GM21619 (cell line): ENCODE measurements at regions not wholly inside any gene's neighbourhood (a gene's known extent, or its start where the extent isn't known, plus 50 kb on each side); places are given as distances from the start of the nearest gene placed in this dataset.
A peak's percentile ranks its signal among the peaks of the same experiment; 100 is the strongest.

Experiments used
- ATAC-seq: cut with Tn5 transposase; IDR thresholded peaks from one replicate; pipeline ENCODE4 v1.9.1; 2021; ENCODE audit not compliant: unreplicated experiment

DNA sequence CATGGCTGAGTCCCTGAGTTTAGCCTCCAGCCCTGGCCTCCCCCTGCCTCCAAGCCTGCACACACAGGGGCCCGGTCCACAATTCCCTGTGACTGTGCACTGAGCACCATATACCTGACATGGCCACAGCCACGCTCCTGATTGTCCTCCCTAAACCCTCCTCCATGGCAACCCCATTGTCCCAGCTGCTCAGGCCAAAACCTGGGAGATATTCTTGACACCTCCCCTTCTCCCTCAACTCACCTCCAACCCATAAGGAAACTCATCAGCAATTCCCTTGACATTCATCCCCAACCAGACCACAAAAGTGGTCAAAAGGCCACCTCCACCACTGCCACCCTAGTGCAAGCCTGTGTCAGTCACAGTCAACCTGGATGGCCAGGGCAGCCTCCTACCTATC lies 107.5 kb upstream of the MVB12B start:
- no peak for ATAC-seq

DNA sequence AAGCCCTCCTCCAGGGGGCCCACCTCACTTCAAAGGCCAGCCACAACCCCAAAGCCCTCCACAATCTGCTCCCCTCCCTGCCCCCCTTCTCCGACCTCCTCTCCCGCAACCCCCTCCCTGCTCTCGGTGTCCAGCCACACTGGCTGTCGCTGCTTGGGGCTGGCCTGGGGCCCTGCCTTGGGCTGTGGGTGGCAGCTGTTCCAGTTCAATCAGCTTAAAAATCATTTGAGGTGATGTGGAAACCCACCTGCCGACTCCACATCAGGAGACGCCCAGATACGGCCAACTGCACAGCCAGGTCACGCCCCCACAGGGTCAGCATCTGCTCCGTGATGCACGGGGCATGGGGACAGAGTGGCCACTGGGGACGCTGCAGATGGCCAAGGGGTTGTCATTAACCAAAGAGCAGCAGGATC lies 107.0 kb upstream of the MVB12B start:
- no peak for ATAC-seq

DNA sequence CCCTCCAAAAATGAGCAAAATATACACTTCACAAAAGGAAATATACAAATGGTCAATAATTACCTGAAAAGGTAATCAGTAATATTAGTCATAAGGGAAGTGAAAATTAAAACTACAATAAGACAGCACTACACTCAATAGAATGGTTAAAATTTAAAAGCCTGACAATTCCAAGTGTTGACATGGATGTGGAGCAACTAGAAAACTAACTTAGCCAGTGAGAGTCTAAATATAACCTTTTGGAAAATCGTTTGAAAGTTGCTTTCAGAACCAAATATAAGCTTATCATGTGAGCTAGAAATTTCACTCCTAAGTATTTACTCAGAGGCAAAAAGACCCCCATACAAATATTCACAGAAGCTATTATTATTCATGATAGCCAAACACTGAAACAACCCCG lies 105.1 kb upstream of the MVB12B start:
- ATAC-seq, result no peak

DNA sequence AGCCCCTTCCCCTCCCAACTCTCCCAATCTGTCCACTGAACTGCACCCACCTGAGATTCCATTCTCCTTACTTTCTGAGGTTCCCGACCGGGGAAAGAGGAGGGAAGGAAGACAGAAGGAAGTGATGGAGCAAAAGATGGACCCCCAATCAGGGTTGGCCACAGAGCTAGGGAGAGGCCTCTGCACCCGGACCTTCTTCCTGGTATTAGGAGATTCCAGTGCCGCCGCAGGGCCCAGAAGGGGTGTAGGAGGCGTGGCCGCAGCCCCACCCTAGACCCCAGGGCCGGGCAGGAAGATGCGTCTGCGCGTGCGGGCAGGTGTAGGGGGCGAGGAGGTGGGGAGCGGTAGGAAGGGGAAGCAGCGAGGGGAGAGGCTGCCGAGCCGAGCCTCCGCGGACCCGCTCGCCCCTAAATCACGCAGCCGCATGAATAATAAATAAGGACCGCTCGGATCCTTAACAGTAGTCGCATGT lies 104.2 kb upstream of the MVB12B start:
- ATAC-seq, result no peak

DNA sequence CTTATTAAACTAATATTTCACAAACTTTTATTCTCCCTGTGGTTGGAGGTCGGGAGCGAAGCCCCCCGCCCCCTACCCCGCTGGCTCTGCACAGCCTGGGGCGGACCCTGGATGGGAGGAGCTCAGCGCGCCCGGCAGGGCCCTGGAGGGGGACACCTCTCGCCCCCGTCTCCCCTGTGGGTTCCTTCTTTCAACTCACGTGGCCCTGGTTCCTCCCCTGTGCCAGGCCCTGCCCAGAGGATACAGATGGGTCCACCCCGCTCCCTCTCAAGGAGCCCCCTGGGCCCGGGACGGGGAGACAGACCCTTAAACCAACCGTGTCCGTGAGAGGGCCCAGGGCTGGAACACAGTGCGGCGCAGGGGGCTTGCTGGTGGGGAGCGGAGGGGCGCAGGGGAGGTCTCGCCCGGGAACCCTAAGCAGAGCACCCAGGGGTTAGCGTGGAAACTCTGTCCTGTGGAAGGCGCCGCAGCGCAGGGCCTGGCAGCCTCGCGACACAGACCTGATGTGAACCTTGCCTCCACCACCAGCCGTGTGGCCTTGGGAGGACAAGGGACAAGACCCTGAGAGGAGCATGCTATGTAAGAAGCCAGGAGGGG lies 103.7 kb upstream of the MVB12B start:
- no peak for ATAC-seq

DNA sequence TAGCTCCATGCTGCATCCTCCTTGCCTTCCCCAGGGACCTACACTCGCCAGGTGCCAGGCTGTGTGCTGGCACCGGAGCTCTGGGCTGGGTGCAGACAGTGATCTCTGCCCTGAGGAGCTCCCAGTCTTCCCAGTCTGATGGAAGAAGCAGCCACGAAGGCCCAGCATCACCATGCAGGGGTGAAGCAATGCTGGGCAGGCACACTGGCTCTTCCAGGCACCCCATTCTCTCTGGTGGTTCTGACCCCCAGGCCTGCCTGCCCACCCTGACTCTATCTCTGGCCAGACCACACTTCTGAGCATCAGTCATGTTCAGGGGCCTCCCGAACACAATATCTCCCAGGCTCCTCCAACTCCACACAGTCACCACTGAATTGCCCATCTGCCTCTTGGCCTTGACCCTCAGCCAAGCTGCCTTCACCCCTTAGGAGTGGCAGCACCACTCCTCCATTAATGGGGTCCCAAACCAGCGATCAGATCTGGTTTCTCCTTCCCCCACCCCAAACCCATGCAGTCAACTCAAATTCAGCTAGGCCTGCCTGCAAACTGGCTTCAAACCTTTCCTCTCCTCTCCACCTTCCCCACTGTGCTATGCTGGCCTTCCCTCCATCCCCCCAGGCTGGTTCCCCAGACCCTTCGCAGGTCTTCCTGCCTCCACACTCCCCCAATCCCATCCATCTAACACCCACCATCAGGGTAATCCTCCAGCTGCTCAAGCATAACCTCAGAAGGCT lies 102.7 kb upstream of the MVB12B start:
- no peak for ATAC-seq

DNA sequence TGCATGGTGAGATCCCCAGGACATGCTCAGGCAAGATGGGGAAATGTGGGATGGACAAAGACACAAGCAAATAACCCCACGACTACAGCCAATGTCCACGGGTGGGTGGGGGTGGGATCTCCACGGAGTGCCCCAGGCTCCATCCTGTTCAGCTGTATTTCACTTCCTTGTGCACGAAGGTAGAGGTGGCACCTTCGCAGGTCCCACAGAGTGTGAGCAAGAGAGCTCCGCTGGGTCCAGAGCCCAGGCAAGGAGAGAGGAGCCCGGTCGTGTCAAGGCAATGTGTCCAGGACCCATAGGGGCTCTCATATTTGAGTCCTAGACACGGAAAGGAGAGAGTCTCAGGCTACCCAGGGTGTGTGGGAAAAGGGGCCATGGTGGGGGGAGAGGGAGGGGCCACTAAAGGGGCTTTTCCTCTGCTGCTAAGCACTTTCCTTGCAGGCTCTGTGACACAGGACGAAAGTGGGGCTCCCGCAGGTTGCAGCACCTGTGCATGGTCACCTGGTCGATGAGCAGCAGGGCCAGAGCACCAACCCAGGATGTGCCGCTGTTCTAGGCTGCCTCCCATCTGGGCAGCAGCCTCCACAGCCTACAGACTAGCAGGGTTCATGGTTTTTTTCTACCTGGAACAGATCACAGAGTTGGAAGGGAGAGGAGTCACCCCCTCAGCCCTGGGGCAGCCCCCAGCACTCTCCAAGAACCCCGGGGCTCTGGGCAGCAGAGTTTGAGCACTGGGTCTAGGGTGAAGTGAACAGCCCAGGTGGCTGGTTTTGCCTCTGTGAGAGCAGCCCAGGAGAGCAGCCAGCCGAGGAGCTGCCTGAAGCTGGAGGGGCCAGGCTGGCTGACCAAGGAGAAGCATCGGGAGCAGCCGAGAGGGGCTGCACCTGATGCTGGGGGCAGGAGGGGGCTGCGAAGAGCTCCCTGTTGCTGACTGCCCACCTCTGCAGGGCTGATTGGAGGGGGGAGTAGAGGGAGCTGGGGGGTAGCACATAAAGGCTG lies 100.7 kb upstream of the MVB12B start:
- no peak for ATAC-seq

DNA sequence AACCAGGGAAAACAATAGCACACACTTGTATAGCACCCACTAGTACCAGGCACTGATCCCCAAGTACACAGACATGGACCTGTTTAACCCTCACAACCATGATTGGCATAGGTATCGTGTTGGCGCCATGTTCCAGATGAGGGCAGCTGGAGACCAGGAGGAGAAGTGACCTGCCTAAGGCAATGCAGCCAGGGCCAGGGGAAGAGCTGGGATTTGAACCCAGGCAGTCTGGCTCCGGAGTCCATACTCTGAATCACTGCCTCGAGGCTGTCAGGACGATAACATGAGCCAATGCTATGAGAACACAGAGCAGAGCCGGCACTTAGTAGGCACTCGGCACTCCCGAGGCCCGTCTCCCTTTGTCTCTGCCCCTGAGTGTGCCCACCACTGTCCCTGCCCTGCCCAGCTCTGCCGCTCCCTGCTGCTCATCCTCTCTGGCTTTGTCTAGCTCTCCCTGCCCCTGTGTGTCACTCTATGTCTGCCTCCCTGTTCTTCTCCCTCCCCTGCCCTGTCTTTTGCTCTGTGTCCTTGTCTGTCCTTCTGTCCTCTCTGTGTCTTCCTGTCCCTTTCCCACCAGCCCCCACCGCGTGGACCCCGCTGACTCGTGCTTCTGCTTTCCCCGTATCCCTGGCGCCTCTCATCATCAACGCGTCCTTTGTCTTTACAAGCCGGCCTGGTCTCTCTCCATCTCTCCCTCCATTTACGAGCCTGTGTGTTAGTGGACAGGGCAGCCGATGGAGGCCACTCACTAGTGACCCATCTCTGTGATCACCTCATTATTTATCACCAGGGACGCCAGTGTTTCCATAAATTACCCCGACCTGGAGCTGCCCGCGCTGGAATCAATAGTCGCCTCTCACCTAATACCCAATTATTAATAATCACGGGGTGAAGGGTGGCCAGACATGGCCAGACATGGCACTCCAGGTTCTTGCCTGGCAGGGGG lies 99.4 kb upstream of the MVB12B start:
- ATAC-seq, result no peak

DNA sequence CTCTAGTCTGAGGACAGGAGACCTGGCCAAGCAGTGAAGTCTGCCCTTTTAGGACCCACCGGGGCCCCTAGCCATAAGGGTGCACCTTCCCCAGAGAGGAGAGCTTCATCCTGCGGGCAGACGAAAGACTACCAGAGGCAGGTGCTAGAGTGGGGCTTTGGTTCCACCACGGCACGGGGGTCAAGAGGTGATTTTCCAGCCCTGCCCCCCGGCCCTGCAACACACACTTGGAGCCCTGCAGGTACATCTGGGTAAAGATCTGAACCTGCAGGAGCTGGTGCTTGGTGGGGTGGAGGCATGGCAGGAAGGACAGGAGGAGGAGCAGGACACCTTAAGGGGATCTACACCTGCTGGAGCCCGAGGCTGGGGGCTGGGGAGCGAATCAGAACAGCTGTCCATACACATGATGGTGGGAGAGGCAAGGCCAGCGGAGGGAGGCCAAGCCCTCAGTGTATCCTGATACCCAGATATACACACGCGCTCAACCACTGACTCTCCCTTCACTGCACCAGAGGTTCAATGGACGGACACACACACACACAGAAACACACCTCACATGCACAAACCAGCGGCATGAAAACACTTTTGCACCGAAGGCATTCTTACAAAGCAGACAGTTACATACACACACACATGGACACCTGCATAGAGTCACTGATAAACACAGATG lies 98.4 kb upstream of the MVB12B start:
- no peak for ATAC-seq

DNA sequence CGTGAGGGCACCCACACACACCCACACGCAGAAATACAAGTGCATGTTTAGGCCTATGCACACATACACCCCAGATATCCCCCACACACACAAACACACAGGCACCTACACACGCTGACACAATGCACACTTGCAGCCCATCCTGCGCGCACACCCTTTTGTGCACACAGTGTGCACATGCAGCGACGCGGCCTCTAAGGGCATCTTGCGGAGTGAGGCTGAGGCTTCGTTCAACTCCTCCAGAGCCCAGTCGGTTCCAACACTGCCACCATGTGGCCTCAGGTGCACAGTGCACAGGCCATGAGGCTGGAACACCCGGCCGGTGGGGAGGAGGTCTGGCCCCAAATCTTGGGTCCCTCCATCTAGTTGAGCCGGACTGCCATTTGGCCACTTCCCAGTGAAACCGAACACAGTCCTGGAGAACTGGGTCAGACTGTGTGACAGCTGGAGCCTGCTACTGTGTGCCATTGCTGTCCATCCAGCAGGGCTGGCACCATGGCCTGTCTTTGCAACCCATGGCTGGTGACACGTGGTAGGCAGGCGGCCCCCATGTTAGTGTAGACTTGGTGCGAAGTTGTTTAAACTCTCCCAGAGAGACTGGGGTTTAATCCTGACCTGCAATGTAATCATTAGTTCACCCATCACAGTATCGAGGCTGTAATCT lies 97.7 kb upstream of the MVB12B start:
- peak; percentile 67 for ATAC-seq

DNA sequence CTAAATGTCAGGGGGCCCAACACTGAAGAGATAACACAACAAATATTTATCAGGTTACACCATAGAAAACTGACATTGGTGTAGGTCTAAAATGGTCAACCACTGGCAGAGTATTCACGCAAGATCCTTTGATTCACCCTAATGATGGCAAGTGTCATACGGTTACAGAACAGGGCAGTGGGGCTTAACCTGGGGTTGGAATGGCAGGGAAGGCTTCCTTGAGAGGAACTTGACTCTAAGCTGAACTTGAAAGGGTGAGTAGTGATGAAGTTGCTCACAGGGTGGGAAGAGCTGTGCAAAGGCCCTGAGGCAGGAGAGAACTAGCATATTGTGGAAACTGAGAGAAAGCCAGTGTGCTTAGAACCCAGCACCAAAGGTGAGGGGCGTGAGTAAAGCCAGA lies 97.1 kb upstream of the MVB12B start:
- no peak for ATAC-seq

DNA sequence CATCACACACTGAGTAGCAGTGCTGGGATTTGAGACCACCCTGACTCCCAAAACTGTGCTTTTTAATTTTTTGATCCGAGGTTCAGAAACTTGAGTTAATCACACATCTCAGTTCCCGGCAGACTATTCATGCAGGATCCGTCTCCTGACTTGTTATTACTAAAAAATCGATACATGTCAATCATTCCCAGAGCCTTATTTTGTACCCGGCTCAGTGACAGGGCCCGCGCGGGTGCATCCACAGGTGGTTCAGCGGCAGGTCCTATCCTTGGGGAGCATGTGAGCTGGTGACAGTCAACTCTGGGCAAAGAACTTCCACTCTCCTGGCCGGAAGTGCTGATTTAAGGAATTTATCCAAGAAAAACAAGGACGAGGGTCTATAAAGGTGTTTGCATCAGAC lies 95.9 kb upstream of the MVB12B start:
- no peak for ATAC-seq

DNA sequence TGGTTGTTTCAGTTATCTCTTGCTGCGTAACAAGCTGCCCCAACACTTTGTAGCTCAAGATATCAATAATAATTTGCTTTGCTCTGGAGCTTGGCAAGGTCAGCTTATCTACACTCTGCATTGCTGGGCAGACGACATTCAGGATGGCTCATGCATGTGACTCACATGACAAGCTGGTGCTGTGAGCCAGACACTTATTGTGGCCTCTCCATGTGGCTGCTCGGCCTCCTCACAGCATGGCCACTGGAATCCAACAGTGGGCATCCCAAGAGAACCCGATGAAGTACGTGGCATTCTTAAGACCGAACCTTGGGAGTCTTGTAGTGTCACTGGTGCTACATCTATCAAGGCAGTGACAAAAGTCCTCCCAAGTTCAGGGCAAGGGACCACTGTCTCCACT lies 94.2 kb upstream of the MVB12B start:
- ATAC-seq, result no peak

DNA sequence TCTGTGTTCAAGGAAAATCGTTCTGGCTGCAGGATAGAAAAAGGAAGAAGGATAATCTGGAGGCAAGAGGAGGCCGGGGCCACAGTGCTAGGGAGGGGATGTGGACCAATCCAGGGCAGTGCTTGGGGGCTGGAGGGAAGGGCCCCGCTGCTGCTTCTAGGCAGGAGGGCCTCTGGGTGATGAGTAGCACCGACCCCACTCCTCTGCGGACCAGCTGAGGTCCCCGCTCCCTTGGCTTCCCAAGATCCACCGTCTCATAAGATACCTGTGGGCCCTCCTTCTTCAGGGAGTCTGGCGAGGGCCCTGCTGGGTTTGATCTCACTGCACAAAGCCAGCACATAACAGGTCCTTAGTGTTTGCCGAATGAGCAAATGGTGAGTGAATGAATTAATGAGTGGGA lies 93.5 kb upstream of the MVB12B start:
- ATAC-seq, result no peak

DNA sequence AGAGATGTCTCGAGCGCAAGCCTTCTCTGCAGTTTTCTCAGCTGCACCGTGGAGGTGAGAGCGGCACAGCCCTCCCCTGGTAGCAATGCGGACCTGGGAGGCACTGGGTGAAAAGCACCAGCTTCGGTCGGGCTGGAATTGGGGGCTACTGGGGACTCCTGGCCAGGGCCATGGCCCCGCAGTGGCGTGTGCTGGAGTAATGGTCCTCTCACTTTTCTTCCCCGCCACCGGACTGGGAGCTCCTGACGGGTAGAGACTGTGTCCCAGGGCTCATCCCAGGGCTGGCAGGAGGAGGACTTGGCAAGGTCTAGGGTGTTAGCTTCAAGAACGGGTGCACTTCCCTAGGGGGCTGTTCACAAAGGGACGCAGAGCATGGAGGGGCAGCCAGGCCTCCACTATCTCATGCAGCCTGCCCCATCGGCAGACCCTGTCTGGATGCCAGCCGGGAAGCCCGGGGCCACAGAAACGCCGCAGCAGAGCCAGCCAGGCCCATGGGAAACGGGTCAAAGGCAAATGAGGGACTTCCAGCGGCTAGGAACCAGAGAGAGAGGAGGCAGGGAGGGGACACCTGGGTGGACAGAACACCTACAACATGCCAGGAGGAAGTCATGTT lies 92.6 kb upstream of the MVB12B start:
- no peak for ATAC-seq

DNA sequence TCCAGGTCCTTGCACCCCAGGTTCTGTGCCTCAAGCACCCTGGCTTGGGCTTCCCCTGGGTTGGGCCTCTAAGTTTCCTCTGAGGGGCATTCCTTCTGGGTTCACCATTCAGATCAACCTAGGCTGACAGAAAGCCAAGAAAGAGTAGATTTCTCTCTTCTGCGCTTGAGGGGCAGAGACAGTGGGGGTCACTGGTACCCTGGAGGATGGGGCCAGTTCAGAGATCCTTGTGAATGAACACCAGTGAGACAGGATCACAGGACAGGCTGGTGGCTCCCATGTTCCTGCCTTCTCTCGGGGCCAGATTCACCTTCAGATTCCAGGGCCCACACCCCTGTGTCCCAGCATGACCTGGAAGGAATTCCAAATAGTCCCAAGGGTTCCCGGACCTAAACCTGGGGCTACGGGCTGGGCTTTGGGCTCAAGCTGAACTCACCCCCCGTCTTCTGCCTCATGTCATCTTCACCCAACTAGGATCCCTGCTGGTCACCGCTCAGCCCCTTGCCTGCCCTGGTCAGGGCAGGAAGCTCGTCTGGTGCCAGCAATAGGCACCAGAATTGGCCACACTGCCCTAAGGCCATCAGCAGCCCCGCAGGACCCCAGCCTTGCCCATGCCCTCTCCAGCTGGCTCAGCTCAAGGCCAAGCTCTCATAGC lies 91.8 kb upstream of the MVB12B start:
- no peak for ATAC-seq

DNA sequence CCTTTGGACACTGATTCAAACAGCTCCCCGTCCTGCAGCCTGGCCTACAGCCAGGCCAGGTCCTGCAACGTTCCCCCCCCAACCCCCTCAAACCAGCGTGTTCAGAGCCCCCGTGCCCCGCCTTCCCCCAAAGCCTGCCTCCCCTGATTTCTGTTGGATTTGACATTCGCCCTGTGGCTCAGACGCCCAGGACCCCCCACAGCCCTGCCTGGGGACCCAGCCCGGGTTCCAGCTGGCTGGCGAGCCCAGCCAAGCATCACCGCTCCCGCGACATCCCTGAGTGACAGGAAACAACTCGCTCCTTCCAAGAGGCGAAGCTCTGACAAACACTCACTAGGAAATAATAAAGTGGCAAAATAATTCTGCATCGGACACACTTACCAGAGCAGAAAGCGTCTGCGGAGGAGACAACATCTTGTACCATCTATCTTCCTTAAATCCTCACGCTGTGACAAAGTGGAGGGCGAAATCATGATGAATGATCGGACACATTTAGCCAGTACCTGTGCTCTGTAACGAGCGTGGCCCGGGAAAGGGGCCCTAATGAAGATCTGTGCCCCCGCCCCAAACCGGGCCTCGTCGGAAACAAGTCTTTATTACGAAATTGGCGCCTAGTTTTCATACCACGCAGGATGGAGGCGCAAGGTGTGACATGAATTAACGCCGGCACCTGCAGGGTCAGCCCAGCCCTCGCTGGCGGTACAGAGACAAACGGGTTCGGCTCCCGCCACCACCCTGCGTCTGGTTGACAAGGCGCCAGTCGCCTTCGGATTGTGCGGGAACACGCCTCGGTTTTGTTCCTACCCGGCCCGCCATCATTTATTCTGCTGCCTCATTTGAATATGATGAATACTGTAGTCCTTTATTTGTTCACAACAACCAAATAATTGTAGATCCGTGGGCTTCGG lies 91.0 kb upstream of the MVB12B start:
- no peak for ATAC-seq

DNA sequence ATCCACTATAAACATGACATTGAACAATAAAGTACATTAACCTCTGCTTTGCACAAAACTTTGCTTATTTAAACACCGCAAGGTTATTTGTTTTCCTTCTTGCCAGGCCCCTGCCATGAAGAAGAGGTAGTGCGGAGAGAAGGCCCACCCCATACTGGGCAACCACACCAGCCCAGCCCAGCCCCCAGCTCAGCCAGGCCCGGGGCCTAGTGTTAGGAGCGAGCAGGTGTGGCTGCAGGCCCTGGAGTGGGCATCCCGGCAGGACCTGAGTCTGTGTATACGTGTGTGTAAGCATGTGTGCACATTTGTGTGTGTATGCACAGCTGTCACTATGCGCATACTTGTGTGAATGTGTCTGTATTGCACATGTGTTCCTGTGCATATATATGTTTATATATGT lies 90.4 kb upstream of the MVB12B start:
- no peak for ATAC-seq
